Hindlimb muscle (tissue), 1 donor: ENCODE measurements at regions not wholly inside any gene's neighbourhood (a gene's known extent, or its start where the extent isn't known, plus 50 kb on each side); places are given as distances from the start of the nearest gene placed in this dataset.
"Not testable (repeated sequence)": the region's sequence is repeated elsewhere in the genome, so short reads cannot be mapped to it uniquely, and the experiment has no call there.

ENCODE experiments used
- DNase-seq: peaks from one replicate; pipeline ENCODE4 v3.0.0-alpha.2; 2013

- no peak for DNase-seq
These were observed 438.0 kb upstream of the IMPG1 start for GRCh38 chr6:76510489-76510888.

GRCh38 chr6:76509397-76509796 is 436.9 kb upstream of the IMPG1 start:
- DNase-seq: no peak

DNA sequence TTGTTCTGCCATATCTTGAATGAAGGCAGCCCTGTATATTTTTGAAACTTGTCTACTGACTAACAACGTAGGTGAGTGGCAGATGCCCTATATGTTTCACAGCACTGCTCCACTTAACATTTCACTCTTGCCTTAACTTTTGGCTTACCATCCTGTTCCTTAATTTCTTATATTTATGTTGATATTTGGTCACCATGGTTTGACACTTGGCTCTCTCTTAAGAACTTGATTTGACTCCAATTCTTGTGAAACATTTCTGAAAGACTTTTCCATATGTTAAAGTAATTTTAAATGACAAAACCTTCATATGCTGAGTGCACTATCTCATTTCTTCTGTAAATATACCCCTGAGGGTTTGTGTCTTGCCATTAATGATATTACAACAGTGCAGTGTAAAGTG is 434.3 kb upstream of the IMPG1 start:
- DNase-seq: peak; percentile 56

DNA sequence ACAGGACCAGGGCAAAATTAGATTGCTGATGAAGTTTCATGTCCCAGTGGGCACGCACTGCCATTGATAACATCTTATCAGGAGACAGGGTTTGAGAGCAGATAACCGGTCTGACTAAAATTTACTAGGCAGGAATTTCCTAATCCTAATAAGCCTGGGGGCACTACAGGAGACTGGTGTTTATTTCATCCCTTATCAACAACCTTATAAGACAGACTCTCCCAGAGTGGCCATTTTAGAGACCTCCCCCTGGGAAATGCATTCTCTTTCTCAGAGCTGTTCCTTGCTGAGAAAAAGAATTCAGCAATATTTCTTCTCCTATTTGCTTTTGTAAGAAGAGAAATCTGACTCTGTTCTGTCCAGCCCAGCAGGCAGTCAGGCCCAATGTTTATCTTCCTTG is 423.4 kb upstream of the IMPG1 start:
- no peak for DNase-seq

- not testable (repeated sequence) for DNase-seq
These were observed 418.9 kb upstream of the IMPG1 start for GRCh38 chr6:76491376-76491775.

GRCh38 chr6:76490456-76490855 is 418.0 kb upstream of the IMPG1 start:
- DNase-seq: no peak

DNA sequence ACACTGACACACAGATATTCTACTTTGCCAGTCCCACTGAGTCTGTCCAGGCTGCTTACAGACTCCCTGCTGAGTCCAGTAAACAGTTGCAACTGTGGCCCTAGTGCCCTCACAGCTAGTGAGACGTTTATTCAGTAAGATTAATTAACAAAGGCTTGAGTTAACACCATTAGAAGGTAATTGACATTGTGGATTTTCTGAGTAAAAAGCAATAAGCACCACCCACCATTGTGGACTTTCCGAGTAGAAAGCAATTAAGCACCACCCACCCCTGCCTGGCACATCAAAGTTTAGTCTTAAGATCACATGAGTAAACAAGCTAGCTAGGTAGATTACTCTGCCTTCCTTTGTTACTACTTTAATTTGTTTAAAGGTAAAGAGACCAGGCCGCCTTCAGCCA is 408.6 kb upstream of the IMPG1 start:
- DNase-seq: no peak

- DNase-seq: no peak
These were observed 400.4 kb upstream of the IMPG1 start for GRCh38 chr6:76472858-76473257.

GRCh38 chr6:76466286-76466685 is 393.8 kb upstream of the IMPG1 start:
- no peak for DNase-seq

GRCh38 chr6:76465410-76465809 is 392.9 kb upstream of the IMPG1 start:
- DNase-seq: no peak

- DNase-seq: no peak
These were observed 380.8 kb upstream of the IMPG1 start for GRCh38 chr6:76453270-76453669.

DNA sequence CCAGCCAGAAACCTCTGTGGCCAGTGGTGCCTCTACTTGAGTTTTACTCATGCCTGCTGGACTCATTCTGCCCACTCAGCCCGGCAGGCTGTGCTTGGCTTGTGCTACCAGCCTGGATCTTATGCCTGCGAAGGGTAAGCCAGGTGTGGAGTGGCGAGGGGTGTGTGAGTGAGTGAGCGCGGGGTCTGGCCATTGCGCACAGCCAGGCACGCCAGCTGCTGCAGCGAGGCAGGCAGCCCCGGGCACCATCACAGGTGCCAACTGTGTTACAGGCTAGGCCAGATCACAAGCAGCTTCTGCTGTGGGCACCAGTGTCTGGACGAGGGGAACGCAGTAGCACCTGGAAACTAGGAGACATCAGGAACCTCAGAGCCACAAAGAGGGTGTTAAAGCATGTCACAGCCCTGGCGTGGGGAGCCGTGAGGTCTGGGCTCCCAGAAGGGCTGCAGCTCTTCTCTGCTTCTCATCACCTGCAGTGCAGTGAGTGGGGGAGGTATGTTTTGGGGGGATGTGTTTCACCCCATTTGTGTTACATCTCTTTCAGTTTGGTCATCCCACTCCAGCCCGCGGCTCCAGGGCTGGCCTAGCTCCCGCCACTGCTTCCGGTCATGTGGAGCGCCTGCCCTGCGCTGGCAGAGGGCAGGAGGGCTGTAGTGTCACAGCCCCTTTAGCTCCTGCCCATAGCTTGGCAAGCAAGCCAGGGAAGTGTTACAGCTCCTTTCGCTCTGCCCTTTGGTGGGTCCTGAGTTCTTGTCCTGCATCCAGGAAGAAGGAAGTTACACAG is 379.7 kb upstream of the IMPG1 start:
- DNase-seq: no peak

GRCh38 chr6:76448109-76448508 is 375.6 kb upstream of the IMPG1 start:
- DNase-seq: no peak

DNA sequence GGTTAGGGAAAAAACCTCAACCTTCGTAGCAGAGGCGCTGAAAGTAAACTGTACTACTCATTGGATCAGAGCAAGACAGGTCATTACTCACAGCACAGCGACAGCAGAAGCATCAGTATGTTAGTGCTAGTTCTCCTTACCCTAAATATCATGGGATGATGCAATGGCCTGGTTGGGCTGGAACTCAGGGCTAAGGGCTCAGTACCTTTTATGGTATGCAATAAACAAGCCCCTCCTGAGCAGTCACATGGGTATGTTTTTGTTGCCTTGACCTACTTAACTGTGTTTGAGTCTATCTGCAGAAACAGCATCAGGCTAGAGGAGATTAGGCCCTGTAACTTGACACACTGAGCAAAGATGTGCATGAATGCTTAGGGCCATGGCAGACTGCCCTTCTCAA is 369.4 kb upstream of the IMPG1 start:
- no peak for DNase-seq

DNA sequence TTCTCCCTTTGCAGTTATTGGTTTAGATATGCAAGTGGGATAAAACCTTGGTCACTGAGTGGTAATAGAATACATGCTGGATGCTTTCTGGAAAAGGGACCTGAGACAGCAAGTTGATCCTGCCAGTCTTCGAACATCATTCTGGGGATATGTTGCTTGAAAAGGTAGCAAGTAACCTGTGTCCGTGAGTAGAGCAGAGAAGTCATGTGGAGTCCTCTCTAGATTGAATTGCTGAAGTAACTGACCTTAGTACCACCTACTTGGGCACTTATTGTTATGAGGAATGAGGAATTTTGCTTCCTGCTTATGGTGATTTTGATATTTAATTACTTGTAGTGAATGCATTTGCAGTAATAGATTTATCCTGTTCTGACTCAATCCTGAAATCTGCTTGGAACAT is 367.3 kb upstream of the IMPG1 start:
- no peak for DNase-seq

DNA sequence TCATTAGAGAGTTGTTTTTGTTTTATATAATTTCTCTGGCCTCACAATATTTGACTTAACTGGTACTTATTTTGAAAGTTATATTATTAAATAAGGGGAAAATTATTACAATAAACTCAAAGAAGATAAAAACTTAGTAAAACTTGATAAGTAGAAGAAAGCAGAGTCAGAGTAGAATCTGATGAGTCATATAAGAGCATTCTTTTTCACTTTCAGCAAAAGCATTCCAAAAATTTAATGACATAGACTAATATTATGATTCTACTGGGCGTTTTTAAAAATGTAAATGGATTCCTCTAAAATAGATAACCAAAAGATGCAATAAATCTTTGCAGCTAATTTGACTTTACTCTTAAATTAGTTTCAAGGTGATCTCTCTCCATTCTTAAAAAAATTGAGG is 366.3 kb upstream of the IMPG1 start:
- no peak for DNase-seq

GRCh38 chr6:76435174-76435573 is 362.7 kb upstream of the IMPG1 start:
- no peak for DNase-seq

DNA sequence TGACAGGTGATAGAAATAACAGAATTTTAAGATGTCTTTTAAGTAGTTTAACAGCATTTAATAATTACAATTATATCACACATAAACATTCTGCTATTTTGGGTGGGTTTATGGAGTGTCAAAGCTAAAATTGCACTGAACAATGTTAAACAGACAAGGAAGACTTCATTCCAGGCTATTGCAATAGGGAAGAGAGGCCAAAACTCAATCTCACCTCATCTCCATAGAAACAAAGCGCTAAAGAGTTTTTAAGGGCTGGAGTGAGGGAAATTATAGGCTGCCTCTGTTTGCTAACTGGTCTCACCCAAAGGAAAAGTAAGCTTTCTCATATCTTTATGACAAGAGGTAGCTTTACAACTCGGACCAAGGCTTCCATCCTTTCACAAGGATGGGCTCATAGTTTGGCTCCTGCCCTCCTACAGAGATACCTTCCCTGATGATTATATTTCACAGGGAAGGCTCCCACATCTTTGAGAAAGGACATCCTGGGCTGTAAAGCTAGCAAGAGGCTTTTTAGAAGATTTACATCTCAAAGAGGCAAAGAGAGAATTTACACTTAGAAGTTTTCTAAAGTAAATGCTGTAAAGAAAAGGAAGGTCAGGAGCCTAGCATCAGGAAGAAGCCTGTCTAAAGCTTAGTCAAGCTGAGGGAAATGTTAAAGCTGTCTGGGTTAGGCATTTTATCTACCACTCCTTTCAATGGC is 350.2 kb upstream of the IMPG1 start:
- no peak for DNase-seq

GRCh38 chr6:76420094-76420493 is 347.6 kb upstream of the IMPG1 start:
- DNase-seq: no peak

DNA sequence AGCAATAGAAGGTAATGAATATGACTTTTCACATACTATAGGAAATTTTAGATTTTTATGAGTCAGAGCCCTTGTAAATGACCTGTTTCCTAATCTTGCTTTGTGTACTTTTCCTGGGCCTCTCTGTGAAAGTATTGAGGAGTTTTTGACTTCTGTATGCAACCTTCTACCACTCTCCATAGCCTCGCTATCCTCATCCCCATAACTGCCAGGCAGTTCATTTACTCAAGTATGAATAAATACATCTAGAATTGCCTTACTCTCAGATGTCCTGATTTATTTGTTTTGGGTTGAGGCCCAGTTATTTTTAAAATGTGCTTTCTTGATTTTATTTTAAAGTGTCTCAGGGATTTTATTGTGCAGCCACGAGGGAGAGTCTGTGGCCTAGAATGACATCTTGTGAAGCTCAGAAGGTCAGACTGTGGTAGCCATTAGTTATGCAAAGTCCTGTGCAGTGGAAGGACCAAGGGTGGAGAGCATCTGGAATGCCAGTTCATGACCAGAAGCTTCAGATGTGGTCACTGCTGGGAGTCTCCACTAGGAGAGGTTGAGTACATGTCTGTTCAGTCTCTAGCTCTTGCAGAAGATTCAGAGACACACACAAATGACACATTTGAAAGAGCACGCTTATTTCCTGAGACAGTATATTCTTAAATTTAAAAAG is 346.2 kb upstream of the IMPG1 start:
- no peak for DNase-seq

DNA sequence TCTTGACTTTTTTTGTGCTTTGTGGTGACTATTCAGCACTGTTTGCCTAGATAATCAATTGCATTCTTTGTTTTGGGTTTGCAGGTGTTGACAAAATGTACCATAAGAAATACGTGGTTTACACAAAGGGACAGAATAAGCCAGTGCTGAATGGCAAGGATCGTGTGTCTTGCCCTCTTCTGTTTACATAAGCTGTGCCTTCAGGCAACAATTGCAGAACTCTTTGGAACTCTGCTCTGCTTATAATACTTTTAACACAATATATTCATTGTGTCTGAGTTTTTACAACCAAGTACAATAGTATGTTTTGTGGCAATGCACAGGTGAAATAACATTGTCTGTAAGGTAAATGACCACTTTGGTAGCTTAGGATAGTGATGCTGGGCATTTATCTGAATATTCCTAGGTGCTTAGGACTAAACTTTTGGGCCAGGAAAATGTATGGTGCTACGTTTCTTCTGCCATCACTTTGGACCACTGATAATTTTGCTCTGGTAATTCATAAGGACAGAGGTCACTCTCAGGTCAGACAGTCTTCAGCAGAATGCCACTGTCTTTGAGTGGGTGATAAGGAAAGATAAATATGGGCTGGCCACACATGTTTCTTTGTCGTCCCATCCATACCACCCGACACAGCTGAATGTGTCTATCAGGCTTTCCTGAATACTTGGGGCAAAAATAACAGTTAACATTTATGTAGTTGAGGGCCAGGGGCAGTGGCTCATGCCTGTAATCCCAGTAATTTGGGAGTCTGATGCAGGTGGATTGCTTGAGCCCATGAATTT is 344.6 kb upstream of the IMPG1 start:
- DNase-seq: no peak

DNA sequence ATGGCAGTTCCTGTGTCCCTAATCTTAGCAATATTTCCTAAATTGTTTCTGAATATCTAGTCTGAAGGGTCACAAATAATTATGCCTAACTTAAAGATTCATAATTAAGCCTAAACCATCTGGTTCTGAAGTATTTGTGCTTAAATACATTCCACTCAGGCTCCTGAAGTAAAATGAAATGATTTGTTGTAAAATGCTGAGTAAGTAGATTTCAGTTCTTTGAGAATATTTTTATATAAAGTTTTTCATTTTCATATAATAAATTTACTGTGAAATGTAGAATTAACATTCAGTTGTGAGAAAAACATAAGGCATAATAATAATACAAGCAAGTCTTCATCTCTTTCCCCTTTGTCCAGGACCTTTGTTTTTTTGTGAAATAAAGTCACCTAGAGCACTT is 330.6 kb upstream of the IMPG1 start:
- DNase-seq: no peak

DNA sequence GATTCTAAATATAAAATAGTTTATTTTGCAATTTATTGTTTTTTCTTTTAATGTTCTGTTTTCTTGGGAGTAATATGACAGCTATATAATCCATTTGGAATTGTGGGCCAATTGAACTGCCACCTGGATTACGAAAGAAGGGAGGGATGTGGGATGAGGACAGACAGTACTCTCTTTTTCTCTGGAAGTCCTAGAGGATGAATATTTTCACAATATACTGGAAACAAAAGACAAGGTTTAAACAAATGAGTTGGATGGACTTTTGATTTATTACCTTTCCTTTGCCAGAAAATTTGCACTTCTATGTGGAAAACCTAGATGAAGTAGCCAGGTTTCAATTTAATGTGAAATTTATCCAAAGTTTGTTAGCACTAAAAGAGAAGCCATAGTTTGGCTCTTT is 325.5 kb upstream of the IMPG1 start:
- peak; percentile 18 for DNase-seq
